Left ventricle myocardium inferior (tissue), 1 donor: ENCODE measurements at regions not wholly inside any gene's neighbourhood (a gene's known extent, or its start where the extent isn't known, plus 50 kb on each side); places are given as distances from the start of the nearest gene placed in this dataset.
"Not testable (repeated sequence)": the region's sequence is repeated elsewhere in the genome, so short reads cannot be mapped to it uniquely, and the experiment has no call there.

Source experiments
- DNase-seq: peaks from one replicate; pipeline ENCODE4 v3.0.0-alpha.2; 2020
- H3K27ac ChIP-seq: fragments of 200-600 bp; replicated peaks from 2 replicates; pipeline ENCODE4 v1.8.0; 2021
- H3K27me3 ChIP-seq: fragments of 200-600 bp; 2 replicates; pipeline ENCODE4 v1.8.0; 2021; ENCODE audit warnings: low read depth
- H3K36me3 ChIP-seq: fragments of 200-600 bp; 2 replicates; pipeline ENCODE4 v1.8.0; 2021
- H3K4me1 ChIP-seq: fragments of 200-600 bp; 2 replicates; pipeline ENCODE4 v1.8.0; 2021
- H3K4me3 ChIP-seq: fragments of 200-600 bp; 2 replicates; pipeline ENCODE4 v1.8.0; 2021; ENCODE audit warnings: mild to moderate bottlenecking, moderate library complexity
- H3K9me3 ChIP-seq: fragments of 200-600 bp; replicated peaks from 2 replicates; pipeline ENCODE4 v1.8.0; 2021
- intact Hi-C: fragments of 100-400 bp; cut with micrococcal nuclease; formaldehyde crosslinking; loops from one replicate; pipeline ENCODE4 v1.11.0; 2022
- TF ChIP-seq, protein P1 (sequence below): fragments of 200-600 bp; IDR thresholded peaks from 2 replicates; pipeline ENCODE4 v1.8.0; 2021; ENCODE audit warnings: antibody characterized with exemption, mild to moderate bottlenecking, borderline replicate concordance
- donor health status: DM: no; HTN: yes; CAD: no; lungs with severe emphysema.

DNA sequence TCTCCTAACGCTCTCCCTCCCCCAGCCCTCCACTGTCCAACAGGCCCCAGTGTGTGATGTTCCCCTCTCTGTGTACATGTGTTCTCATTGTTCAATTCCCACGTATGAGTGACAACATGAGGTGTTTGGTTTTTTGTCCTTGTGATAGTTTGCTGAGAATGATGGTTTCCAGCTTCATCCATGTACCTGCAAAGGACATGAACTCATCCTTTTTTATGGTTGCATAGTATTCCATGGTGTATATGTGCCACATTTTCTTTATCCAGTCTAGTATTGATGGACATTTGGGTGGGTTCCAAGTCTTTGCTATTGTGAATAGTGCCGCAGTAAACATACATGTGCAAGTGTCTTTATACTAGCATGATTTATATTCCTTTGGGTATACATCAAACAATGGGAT is 347.4 kb downstream of the MAGEE1 start:
- DNase-seq, H3K36me3 ChIP-seq, H3K4me3 ChIP-seq, H3K27me3 ChIP-seq, H3K4me1 ChIP-seq, intact Hi-C loops, H3K9me3 ChIP-seq, H3K27ac ChIP-seq: not testable (repeated sequence)

DNA sequence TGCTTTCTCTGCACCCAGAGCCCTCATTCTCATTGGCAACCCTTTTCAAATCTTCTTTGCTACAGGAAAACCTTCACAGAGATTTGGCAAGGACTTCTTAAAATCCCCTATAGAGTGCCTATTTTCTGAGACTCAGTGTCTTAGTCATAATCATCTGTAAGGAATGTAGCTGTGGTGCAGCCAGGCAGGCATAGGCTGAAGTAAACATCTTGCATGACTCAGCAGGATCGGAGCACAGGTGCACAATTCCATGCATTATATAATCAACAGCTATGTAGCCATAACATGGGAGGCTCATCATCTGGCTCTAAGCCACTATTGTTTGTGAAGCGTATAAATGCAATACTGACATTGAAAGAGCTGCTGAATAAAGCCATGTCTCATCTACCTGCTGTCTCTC is 368.8 kb downstream of the MAGEE1 start:
- Histone ChIP-seq H3K27me3 (no peaks in the 10 kb centered on the region), H3K4me3 (no peak overlapping the region), H3K36me3 (no peaks in the 10 kb centered on the region), H3K4me1 (no peaks in the 10 kb centered on the region), H3K9me3 (no peaks in the 10 kb centered on the region), H3K27ac (no peak overlapping the region)
- no peak for DNase-seq
- intact Hi-C loops: no loop called here
- TF ChIP-seq, protein P1, sequence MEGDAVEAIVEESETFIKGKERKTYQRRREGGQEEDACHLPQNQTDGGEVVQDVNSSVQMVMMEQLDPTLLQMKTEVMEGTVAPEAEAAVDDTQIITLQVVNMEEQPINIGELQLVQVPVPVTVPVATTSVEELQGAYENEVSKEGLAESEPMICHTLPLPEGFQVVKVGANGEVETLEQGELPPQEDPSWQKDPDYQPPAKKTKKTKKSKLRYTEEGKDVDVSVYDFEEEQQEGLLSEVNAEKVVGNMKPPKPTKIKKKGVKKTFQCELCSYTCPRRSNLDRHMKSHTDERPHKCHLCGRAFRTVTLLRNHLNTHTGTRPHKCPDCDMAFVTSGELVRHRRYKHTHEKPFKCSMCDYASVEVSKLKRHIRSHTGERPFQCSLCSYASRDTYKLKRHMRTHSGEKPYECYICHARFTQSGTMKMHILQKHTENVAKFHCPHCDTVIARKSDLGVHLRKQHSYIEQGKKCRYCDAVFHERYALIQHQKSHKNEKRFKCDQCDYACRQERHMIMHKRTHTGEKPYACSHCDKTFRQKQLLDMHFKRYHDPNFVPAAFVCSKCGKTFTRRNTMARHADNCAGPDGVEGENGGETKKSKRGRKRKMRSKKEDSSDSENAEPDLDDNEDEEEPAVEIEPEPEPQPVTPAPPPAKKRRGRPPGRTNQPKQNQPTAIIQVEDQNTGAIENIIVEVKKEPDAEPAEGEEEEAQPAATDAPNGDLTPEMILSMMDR: no peak

DNA sequence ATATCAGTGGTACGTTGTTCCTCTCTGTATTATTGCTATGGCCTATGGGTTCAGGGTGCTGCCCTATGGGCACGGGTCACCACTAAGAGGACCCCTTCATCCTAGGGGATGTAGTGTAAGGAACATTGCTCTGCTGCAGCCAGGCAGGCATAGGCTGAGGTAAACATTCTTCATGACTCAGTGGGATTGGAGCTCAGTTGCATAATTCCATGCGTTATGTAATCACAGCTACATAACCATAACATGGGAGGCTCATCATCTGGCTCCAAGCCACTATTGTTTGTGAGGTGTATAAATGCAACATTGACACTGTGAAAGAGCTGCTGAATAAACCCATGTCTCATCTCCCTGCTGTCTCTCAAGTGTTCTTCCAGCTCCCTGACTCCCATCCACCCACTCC is 375.2 kb downstream of the MAGEE1 start:
- Histone ChIP-seq H3K9me3 (no peaks in the 10 kb centered on the region), H3K4me1 (no peaks in the 10 kb centered on the region), H3K27ac (no peak overlapping the region), H3K27me3 (no peaks in the 10 kb centered on the region), H3K4me3 (no peak overlapping the region), H3K36me3 (no peaks in the 10 kb centered on the region)
- intact Hi-C loops: no loop called here
- DNase-seq: no peak
- TF ChIP-seq, protein P1: no peak

DNA sequence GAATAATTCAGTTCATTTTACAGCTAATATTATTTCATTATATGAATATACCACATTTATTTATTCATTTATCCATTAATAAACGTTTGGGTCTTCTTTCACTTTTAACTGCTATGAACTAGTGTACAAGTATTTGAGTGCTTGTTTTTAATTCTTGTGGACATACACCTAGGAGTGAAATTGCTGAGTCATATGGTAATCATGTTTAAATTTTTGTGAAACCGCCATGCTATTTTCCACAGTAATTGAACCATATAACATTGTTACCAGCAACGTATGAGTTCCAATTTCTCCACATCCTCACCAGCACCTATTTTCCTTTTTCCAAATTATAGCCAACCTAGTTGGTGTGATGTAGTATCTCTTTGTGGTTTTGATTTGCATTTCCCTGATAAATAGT is 388.2 kb downstream of the MAGEE1 start:
- Histone ChIP-seq H3K27ac (no peak overlapping the region), H3K9me3 (no peaks in the 10 kb centered on the region), H3K4me1 (no peaks in the 10 kb centered on the region), H3K36me3 (no peaks in the 10 kb centered on the region), H3K4me3 (no peak overlapping the region), H3K27me3 (no peaks in the 10 kb centered on the region)
- intact Hi-C loops: no loop called here
- DNase-seq: no peak
- TF ChIP-seq, protein P1: no peak

DNA sequence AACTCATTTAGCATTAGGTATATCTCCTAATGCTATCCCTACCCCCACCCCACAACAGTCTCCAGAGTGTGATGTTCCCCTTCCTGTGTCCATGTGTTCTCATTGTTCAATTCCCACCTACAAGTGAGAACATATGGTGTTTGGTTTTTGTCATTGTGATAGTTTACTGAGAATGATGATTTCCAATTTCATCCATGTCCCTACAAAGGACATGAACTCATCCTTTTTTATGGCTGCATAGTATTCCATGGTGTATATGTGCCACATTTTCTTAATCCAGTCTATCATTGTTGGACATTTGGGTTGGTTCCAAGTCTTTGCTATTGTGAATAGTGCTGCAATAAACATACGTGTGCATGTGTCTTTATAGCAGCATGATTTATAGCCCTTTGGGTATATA is 389.8 kb downstream of the MAGEE1 start:
- intact Hi-C loops, H3K4me3 ChIP-seq, H3K36me3 ChIP-seq, H3K27ac ChIP-seq, H3K27me3 ChIP-seq, DNase-seq, H3K4me1 ChIP-seq, H3K9me3 ChIP-seq: not testable (repeated sequence)

DNA sequence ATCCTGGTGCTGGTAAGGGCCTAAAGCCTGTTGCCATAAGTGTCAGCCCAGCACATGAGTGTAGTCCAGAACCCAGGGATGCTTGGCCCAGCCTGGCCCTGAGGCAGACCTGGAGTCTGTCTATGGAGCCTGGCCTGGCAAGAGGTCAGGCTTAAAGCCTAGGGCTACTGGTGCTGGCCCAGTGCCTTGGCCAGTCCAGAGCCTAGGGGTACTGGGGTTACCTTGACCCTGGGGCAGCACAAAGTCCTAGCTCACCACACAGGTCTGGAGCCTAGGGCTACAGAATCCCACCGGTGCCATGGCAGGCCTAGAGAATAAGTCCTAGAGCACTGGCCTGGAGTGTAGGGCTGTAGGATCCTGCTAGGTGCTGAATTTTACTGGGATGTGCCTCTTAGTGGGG is 393.8 kb downstream of the MAGEE1 start:
- H3K27me3 ChIP-seq: no peaks in the 10 kb centered on the region
- H3K27ac ChIP-seq: no peak overlapping the region
- TF ChIP-seq, protein P1: no peak
- H3K9me3 ChIP-seq: no peaks in the 10 kb centered on the region
- H3K4me3 ChIP-seq: no peak overlapping the region
- H3K4me1 ChIP-seq: no peaks in the 10 kb centered on the region
- DNase-seq: no peak
- intact Hi-C loops: no loop called here
- H3K36me3 ChIP-seq: no peaks in the 10 kb centered on the region

DNA sequence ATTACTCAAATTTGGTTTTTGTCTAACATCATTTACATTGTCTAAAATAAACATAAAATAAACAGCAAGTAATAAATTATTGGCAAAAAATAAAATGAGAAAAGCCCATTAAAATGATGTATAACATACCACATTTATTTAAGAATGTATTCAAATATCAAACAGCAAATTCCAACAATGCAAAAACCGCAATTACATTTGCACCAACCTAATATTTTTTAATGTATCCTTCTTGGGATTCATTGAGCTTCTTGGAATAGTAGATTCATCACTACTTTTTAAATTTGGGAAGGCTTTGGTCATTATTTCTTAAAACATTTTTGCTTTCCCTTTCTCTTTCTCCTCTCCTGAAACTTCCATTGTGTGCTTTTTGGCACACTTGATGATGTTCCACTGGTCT is 400.2 kb downstream of the MAGEE1 start:
- intact Hi-C loops: no loop called here
- H3K36me3 ChIP-seq: no peaks in the 10 kb centered on the region
- no peak overlapping the region for H3K4me3 ChIP-seq
- H3K27ac ChIP-seq: no peak overlapping the region
- TF ChIP-seq, protein P1: no peak
- no peaks in the 10 kb centered on the region for H3K27me3 ChIP-seq
- DNase-seq: no peak
- H3K4me1 ChIP-seq: no peaks in the 10 kb centered on the region
- no peaks in the 10 kb centered on the region for H3K9me3 ChIP-seq

DNA sequence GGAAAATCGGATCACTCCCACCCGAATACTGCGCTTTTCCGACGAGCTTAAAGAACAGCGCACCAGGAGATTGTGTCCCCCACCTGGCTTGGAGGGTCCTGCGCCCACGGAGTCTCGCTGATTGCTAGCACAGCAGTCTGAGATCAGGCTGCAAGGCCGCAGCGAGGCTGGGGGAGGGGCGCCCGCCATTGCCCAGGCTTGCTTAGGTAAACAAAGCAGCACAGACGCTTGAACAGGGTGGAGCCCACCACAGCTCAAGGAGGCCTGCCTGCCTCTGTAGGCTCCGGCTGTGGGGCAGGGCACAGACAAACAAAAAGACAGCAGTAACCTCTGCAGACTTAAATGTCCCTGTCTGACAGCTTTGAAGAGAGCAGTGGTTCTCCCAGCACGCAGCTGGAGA is 413.4 kb downstream of the MAGEE1 start:
- DNase-seq, intact Hi-C loops, H3K27ac ChIP-seq, H3K27me3 ChIP-seq, H3K9me3 ChIP-seq, H3K36me3 ChIP-seq, H3K4me1 ChIP-seq, H3K4me3 ChIP-seq: not testable (repeated sequence)
